NCI-H748 treated with DMSO at 0.1 percent for 48 hours (cell line): ENCODE measurements at regions not wholly inside any gene's neighbourhood (a gene's known extent, or its start where the extent isn't known, plus 50 kb on each side); places are given as distances from the start of the nearest gene placed in this dataset.

Experiments used
- DNase-seq: peaks from one replicate; lab custom pipeline; 2025; lab: John Stamatoyannopoulos, UW

DNA sequence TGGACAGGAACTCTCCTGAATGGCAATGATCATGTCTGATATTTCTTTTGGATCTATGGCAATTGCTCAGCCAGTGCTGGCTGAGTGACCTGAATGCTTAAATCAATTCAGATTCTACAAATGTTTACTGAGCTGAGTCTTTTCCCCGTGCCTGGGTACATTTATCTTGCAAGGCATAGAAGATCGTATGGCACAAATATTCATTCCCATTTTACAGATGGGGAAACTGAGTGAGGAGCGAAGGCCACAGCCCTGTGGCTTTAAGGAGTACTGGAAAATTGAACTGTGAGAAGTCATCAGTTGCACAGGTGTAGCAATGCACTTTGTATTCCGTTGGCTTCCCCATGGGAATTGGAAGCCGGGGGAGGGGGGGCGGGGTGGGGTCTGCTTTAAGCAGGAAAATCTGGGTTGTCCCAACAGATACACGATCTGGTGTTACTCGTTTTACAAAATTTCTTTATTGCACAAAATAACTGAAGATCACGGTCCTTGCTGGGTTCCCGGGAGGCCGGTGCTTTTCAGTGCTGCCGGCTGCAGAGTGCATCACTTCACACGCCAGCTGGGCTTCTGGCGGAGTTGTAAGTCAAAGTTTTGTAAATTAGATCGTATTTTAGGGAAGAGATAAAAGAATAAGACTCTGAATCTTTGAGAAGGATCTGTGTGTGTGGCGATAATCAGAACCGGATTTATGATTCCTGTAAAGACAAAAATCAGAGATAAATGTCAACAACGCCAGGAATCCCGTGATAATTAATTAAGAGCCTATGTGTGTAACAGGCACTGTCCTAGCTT lies 75.0 kb upstream of the MAP1LC3B2 start:
- no peak for DNase-seq

DNA sequence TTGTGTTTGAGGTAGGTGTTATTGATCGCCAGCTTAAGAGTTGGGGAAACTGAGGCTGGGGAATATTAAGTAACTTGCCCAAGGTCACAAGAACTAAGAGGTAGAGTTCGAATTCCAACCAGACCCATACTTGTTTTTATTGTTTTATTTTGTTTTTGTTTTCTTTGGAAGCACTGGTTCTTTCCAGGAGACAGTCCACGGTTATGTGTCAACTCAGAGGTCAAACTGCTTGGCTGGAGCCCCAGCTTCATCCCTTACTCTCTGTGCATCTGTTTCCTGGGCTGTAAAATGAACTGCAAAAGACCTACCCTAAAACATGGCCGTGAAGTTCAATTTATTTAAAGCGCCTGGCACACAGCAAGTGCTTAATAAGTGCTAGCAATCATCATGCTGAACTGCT lies 74.4 kb upstream of the MAP1LC3B2 start:
- no peak for DNase-seq

DNA sequence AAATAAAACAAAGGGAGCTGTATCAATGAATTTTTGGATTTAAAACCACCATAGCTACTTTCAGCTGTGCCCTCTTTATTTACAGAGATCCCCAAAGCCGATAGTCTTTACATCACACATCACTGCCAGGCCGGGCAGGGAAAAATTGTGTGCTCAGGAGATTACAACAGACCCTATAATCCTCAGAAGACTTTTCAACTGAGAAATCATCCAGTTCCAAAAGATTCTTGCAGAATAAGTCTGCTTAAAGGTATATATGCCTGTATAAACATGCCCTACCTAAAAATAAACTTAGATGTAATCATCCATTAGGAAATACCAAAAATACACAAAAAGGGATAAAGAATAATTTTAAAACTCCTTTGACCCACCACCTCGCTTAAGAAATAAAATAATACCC lies 70.1 kb upstream of the MAP1LC3B2 start:
- DNase-seq = no peak

DNA sequence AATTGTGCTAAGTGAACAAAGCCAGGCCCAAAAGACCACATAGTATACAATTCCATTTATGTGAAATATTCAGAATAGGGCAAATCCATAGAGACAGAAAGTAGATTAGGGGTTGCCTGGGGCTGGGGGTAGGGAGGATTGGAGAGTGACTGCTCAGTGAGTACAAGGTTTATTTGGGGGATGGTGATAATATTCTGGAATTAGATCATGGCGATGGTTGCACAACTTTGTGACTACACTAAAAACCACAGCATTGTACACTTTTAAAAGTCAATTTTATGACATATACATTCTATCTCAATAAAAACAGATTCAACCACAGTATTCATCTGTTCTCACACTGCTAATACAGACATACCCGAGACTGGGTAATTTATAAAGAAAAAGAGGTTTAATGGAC lies 68.7 kb upstream of the MAP1LC3B2 start:
- no peak for DNase-seq

DNA sequence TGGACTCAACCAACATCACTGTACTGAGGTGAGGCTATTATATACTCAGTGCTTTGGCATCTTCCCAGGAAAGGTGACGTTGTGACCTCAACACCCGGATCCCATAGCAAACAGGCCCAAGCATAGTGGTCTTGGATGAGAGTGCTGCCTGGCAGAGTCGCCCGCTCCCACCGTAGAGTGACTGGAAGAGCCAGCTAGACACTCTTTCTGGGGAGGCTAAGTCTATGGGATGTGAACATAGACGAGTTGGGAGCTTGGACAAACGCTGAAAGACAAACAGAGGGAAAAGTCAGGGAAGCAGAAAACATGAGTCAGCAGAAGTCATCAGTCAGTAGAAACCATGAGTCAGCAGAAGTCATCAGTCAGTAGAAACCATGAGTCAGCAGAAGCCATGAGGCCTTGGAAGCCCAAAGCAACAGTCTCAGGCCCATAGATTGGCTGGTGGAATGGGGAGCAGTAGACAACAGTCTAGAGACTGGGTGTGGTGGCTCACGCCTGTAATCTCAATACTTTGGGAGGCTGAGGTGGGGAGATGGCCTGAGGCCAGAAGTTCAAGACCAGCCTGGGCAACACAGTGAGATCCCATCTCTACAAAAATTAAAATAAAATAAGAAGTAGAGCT lies 66.4 kb upstream of the MAP1LC3B2 start:
- DNase-seq = no peak

DNA sequence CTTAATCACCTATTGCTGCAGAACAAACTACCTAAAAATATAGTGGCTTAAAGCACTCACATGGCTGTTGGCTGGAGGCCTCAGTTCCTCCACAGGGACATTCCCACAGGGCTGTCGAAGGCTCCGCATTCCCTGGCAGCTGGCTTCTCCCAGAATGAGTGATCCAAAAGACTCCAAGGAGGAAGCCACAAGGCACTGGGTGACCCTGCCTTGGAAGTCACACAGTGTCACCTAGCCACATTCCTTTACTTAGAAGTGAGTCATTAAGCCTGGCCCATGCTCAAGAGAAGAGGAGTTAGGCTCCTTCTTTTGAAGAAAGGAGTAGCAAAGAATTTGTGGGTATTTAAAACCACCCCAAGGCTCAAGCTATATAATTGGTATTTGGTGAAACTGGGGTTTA lies 63.9 kb upstream of the MAP1LC3B2 start:
- DNase-seq = no peak

DNA sequence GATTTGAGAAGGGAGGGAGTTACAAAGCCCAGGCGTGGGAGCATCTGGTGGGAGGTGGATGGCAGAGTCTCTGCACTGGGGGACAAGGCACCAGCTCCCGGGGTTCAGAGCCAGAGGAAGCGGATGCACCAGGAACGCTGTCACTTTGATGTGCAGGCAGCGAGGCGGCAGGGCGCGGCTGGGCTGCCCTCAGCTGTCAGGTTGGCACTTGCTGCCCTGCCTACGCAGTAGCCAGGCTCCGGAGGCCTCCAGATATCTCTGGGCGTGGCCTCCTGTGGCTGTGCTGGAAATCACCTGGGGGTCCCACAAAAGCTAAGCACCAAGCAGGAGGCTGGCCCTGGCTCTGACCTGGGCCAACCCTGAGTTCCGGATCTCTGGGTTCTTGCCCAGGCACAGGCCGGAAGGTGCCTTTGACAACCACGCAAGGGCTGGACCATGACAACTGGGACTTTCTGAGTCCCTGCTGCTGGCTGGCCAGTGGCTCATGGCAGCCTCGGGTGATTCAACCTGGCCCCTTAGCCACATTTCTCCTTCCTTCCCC lies 62.1 kb upstream of the MAP1LC3B2 start:
- no peak for DNase-seq

DNA sequence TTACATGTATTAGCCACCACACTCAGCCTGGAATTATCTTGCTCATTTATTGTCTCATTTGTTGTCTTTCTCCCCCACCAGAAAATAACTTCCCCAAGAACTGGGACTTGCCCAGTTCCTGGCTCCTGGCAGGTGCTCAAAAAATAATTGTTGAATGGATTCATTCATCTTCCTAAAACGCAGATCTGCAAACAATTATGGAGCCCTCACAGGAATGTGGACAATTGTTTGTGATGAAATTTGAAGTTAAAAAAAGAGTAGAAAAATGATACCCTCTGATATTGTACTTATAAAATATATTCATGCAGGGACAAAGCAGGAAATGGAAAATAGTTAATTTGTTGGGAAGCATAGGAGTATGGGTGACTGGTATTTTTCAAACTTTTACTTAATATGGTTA lies 60.7 kb upstream of the MAP1LC3B2 start:
- no peak for DNase-seq

DNA sequence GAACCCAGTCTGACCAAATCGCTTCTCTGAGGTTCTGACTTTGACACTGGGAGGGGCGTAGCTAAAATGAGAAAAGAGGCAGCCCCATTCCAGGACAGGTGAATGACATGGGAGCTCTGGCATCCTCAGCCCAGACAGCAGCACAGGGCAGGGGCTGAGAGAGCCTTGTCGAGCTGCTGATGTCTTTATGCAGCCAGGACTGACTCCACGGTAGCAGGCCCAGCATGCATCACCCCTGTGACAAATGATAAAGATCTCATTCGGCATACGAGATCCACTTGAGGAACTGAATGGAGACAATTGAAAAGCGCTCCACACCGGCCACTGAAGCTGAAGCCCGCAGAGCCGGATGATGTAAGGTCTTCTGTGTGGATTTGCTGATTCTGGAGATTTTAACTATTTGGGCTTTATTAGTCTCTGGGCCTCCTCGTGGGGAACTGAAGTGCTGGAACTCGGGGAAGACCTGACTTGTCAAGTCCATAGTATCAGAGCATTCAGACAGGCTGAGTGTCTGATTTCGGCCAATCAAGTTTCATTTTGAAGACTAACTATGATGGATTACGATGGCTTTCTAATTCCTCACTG lies 56.9 kb upstream of the MAP1LC3B2 start:
- no peak for DNase-seq

DNA sequence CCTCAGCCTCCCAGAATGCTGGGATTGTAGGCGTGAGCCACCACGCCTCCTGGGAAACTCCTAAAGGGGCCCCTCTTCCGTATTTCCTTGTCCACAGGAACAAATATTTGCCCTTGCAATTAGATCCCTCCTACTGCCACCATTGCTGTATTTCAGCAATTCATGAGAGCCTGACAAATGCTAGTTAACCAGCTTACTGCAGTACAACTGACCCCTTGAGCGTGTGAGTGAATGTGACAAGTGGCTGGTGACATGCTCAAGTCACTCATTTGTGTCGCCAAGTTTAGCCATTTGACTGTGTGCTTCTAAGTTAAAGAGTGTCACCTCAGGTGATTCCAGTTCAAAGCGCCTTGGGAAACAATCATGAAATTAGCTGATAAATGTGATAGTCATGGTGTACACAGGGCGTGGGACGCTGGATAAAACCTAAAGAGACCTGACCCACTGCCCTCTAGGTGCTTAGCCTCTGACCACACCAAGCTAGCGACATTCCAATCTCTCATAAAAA lies 56.1 kb upstream of the MAP1LC3B2 start:
- DNase-seq = no peak

DNA sequence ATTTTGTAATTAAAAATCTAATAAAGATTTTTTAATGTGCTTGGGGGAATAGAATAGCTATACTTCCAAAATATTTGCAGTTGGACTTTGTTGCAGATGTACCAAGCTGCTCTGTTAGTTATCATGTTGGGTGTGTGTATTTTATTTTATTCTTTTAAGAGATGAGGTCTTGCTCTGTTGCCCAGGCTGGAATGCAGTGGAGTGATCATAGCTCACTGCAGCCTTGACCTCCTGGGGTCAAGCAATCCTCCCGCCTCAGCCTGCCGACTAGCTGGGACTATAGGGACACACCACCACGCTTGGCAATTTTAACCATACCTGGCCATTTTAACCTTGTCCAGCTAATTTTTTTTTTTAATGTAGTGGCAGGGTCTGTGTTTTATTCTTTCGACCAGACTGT lies 54.7 kb upstream of the MAP1LC3B2 start:
- no peak for DNase-seq

DNA sequence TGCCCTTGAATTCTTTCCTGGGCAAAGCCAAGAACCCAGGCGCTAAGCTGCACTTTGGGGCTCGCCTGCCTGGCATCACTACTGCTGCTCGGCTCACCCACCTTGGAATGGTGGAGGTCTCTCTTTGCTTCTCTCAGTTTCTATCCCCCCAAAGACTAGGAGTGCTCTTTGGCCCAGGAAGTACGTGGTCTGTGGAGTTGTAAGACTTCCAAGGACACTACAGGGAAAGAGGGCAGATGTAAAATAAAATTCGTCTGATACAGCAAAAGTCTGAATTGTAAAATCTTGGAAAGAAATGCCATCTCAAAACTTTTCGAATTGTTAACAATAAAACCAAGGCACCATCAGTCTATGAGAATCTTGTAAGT lies 52.5 kb upstream of the MAP1LC3B2 start:
- no peak for DNase-seq

DNA sequence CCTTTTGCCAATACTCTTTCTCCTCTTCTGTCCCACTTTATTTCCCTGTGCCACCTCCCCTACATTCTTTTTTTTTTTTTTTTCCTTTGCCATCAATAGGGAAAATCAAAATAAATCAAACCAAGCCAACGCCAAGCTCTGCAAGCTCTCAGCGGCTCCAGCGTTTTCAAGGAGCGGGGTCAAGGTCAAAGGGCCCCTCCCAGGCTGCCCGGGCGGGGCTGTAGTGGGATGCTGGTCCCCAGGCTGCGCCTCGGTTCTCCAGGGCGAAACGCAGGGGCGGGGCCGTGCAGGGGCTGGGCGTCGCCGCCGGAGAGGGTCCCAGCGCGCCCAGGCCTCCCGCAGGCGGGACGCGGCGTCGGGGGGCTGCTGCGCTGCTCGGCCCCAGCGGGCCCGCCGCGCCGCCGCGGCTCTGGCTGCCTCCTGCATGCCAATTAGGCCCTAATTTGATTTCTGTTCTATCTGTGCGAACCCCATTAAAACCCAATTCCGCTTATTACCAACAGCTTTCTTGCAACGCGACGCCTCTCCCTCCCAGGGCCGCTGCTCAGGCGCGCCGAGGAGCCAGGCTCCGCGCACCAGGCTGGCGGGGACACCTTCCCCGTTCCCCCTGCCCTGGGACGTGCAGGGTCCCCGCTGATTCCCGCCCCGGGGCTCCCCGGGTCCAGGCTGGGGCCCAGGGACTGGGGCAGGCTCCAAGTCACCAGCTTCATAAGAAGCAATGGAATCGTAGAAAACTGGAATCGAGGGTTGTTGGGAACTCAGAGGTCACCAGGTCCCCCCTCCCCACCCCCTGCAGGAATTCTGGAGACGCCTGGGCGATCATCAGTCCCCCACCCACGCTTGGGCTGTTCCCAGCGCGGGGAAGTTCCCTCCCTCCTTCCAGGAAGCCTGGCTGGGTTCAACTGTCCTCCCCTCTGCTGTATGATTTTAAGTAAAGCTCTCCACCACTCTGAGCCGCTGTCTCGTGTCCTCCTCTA lies 50.7 kb upstream of the MAP1LC3B2 start:
- no peak for DNase-seq
